Spleen (tissue), 7 donors: ENCODE measurements at regions not wholly inside any gene's neighbourhood (a gene's known extent, or its start where the extent isn't known, plus 50 kb on each side); places are given as distances from the start of the nearest gene placed in this dataset.

Experiments
- CTCF ChIP-seq, 11 experiments: fragments of 200-600 bp in 7 of 11; fragments of 450-650 bp in 4 of 11; sonication (generic) in 4 of 11; IDR thresholded peaks in 8 of 11; conservative IDR thresholded peaks in 3 of 11; 1 replicate in 7 of 11; 2 replicates in 4 of 11; pipeline versions ENCODE4 v1.4.0 to v1.8.0; 2016 to 2021; ENCODE audit warnings: antibody characterized with exemption in 11 of 11, inconsistent platforms in 4 of 11, mild to moderate bottlenecking in 1 of 11
- POLR2AphosphoS5 ChIP-seq, 3 donors: sonication (generic); formaldehyde crosslinking; IDR thresholded peaks; one replicate each; pipeline ENCODE4 v1.5.1; 2017; ENCODE audit warnings: antibody characterized with exemption in 3 of 3
- donor health status: DM: no; HTN: no; CAD: no; lungs with moderate emphysema.
- donor health status: DM: no; HTN: no; CAD: no.
- donor health status: DM: no; HTN: no; CAD: no.

GRCh38 chr5:106014262-106014661, 1656.5 kb downstream of the EFNA5 start:
- no peak for TF ChIP-seq CTCF (IDR thresholded peaks at IDR 0.05 in 8 of 11, conservative IDR thresholded peaks at IDR 0.05 in 3 of 11)
- no peak for TF ChIP-seq POLR2AphosphoS5 (IDR thresholded peaks at IDR 0.05)
